Type B pancreatic cell (in vitro differentiated cells): ENCODE measurements at regions not wholly inside any gene's neighbourhood (a gene's known extent, or its start where the extent isn't known, plus 50 kb on each side); places are given as distances from the start of the nearest gene placed in this dataset.
A peak's percentile ranks its signal among the peaks of the same experiment; 100 is the strongest.

Experiments
- DNase-seq: peaks from one replicate; pipeline ENCODE4 v3.0.0; 2021; ENCODE audit warnings: mixed read lengths; ENCODE audit not compliant: unreplicated experiment; ENCODE audit errors: extremely low spot score
- H3K27ac Mint-ChIP-seq: 2 replicates; pipeline ENCODE4 v1.8.0; 2021; ENCODE audit warnings: mild to moderate bottlenecking, mixed read lengths
- H3K27me3 Mint-ChIP-seq: 2 replicates; pipeline ENCODE4 v1.8.0; 2021; ENCODE audit warnings: mixed read lengths
- H3K36me3 Mint-ChIP-seq: 2 replicates; pipeline ENCODE4 v1.8.0; 2021; ENCODE audit warnings: mixed read lengths
- H3K4me1 Mint-ChIP-seq: one replicate; pipeline ENCODE4 v1.8.0; 2021; ENCODE audit warnings: mixed read lengths; ENCODE audit not compliant: unreplicated experiment
- H3K4me3 Mint-ChIP-seq: 2 replicates; pipeline ENCODE4 v1.8.0; 2021; ENCODE audit warnings: mild to moderate bottlenecking, mixed read lengths
- H3K9me3 Mint-ChIP-seq: 2 replicates; pipeline ENCODE4 v1.8.0; 2021; ENCODE audit warnings: mixed read lengths
- CTCF ChIP-seq: fragments of 200-600 bp; sonication (generic); conservative IDR thresholded peaks from 2 replicates; pipeline ENCODE4 v1.5.0; 2021; ENCODE audit warnings: antibody characterized with exemption, mild to moderate bottlenecking

- no peak for TF ChIP-seq CTCF
- H3K9me3 Mint-ChIP-seq: no peaks in the 10 kb centered on the region
- H3K36me3 Mint-ChIP-seq: no peaks in the 10 kb centered on the region
- H3K4me1 Mint-ChIP-seq: peaks cover 7% of the 10 kb centered on the region
- no peak overlapping the region for H3K4me3 Mint-ChIP-seq
- no peak for DNase-seq
- H3K27ac Mint-ChIP-seq: no peak overlapping the region
- no peaks in the 10 kb centered on the region for H3K27me3 Mint-ChIP-seq
Measured at GRCh38 chrX:138287205-138287877, 424.2 kb downstream of the FGF13 start.

DNA sequence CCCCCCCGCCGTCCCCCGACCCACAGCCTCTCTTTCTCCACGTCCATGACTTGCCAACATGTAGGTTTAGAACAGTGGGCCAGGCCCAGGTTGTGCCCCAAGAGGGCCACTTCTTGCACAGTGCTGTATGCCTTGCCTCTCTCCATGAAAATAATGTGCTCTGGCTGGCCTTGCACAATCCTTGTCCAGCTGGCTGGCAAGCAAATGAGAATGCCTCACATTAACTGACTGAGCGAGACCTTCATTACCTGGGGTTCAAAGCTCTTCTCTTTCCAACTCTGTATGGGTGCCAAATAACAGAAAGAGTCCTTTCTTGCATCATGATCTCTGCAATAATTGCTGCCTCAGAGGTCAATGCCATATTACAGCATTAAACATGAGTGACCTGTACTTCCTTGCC, 416.6 kb downstream of the FGF13 start:
- no peak overlapping the region for H3K4me3 Mint-ChIP-seq
- no peak overlapping the region for H3K27ac Mint-ChIP-seq
- H3K4me1 Mint-ChIP-seq: no peaks in the 10 kb centered on the region
- H3K27me3 Mint-ChIP-seq: no peaks in the 10 kb centered on the region
- TF ChIP-seq CTCF: no peak
- no peaks in the 10 kb centered on the region for H3K9me3 Mint-ChIP-seq
- H3K36me3 Mint-ChIP-seq: no peaks in the 10 kb centered on the region
- DNase-seq: no peak

DNA sequence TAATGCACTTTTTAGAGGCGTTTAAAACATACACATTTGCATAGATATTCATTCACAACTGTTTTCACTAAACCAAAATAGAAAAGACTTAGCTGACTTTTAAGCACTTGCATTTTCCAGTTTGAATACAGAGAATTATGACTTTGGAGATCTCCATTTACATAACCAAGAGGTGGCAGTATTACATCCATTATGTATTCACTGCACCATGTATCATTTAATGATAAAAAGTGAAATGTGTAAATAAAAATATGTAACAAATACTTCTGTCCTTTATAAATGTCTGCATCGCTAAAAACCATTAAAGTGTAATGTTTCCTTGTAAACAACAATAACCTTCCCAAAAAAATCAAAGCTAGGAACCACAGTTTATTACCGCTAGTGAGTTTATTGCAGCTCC, 413.2 kb downstream of the FGF13 start:
- no peak overlapping the region for H3K4me3 Mint-ChIP-seq
- no peaks in the 10 kb centered on the region for H3K36me3 Mint-ChIP-seq
- no peaks in the 10 kb centered on the region for H3K4me1 Mint-ChIP-seq
- no peak overlapping the region for H3K27ac Mint-ChIP-seq
- DNase-seq: no peak
- peak; percentile 29 for TF ChIP-seq CTCF
- H3K9me3 Mint-ChIP-seq: no peaks in the 10 kb centered on the region
- H3K27me3 Mint-ChIP-seq: no peaks in the 10 kb centered on the region

GRCh38 chrX:138345801-138346200, 365.7 kb downstream of the FGF13 start:
- Mint-ChIP-seq H3K36me3 (no peaks in the 10 kb centered on the region), H3K27ac (no peak overlapping the region), H3K9me3 (no peaks in the 10 kb centered on the region), H3K4me1 (no peaks in the 10 kb centered on the region), H3K4me3 (no peak overlapping the region), H3K27me3 (no peaks in the 10 kb centered on the region)
- TF ChIP-seq CTCF: no peak
- no peak for DNase-seq

DNA sequence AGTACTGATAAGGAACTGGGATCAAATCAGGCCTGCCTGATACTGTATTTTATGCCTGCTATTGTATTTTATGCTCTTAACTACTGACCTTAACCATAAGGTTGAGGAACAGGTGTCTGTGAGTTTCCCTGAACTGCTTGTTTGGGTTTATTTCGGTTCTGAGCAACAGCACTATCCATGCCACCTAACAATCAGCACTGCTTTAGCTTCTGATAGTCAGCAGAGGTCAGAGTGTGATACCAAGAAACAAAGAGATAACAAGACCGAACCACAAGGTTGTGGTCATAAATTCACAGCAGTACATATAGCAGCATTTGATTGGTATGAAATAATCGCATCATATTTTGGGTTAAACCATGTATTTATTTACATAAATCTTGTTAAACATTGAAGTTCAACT, 362.2 kb downstream of the FGF13 start:
- H3K27me3 Mint-ChIP-seq: no peaks in the 10 kb centered on the region
- no peak for TF ChIP-seq CTCF
- H3K9me3 Mint-ChIP-seq: no peaks in the 10 kb centered on the region
- H3K27ac Mint-ChIP-seq: no peak overlapping the region
- no peaks in the 10 kb centered on the region for H3K36me3 Mint-ChIP-seq
- no peak for DNase-seq
- no peak overlapping the region for H3K4me3 Mint-ChIP-seq
- no peaks in the 10 kb centered on the region for H3K4me1 Mint-ChIP-seq

- Mint-ChIP-seq H3K27me3 (no peaks in the 10 kb centered on the region), H3K4me1 (no peaks in the 10 kb centered on the region), H3K9me3 (peaks cover 2% of the 10 kb centered on the region), H3K36me3 (no peaks in the 10 kb centered on the region), H3K4me3 (no peak overlapping the region), H3K27ac (no peak overlapping the region)
- no peak for TF ChIP-seq CTCF
- DNase-seq: no peak
Measured at GRCh38 chrX:138378876-138379275, 332.6 kb downstream of the FGF13 start.
